ENCODE measurements at regions not wholly inside any gene's neighbourhood (a gene's known extent, or its start where the extent isn't known, plus 50 kb on each side); places are given as distances from the start of the nearest gene placed in this dataset.

- FAIRE-seq = no peak
These were observed 65.1 kb downstream of the SLC4A3 start for GRCh38 chr2:219692521-219692920.

GRCh38 chr2:219695145-219695709 is 67.8 kb downstream of the SLC4A3 start:
- no peak for FAIRE-seq

GRCh38 chr2:219697811-219698747 is 70.6 kb downstream of the SLC4A3 start:
- no peak for FAIRE-seq

- FAIRE-seq = no peak
These were observed 71.5 kb downstream of the SLC4A3 start for GRCh38 chr2:219698748-219699439.

GRCh38 chr2:219699440-219699821 is 72.0 kb downstream of the SLC4A3 start:
- no peak for FAIRE-seq

DNA sequence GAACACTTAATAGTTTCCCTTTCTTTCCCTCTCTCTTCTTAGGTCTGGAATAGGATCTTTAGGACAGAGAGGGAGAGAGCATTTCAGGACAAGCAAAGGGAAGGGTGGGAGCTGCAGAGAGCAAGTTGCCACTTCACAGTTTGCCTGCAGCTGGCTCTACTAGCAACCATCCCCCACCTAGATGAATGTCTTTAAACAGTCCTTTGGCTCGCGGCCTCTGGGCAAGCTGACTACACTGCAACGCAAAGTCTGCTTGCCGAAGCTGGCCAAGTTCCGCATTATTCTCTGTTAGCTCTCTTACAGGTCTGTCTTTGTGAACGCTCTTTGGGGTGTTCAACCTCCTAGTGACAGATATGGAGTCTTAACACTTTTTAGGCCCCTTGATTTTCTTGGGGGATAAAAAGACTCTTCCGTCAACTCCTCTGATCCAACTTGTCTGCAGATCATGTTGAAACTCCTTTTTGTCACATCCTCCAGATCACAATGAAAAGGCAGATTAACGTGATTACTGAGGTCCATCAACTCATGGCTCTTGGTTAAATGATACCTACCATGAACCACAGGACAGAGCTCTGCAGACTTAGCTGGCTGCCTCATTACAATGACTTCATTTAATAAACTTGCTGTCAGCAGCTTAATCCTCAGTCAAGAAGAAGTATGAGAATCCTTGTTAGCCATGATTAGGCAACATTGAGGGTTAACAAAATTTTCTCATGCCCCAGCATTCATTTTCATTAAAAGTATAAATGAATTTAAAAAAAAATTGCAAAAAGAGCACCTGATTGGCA is 74.6 kb downstream of the SLC4A3 start:
- no peak for FAIRE-seq

- FAIRE-seq = no peak
These were observed 75.5 kb downstream of the SLC4A3 start for GRCh38 chr2:219702796-219703545.

GRCh38 chr2:219704878-219705277 is 77.4 kb downstream of the SLC4A3 start:
- FAIRE-seq = no peak

- FAIRE-seq = no peak
These were observed 79.4 kb downstream of the SLC4A3 start for GRCh38 chr2:219706823-219707281.

GRCh38 chr2:219707496-219708285 is 80.3 kb downstream of the SLC4A3 start:
- FAIRE-seq = no peak

- no peak for FAIRE-seq
These were observed 81.9 kb downstream of the SLC4A3 start for GRCh38 chr2:219709331-219709761.

GRCh38 chr2:219713110-219713509 is 85.7 kb downstream of the SLC4A3 start:
- no peak for FAIRE-seq

DNA sequence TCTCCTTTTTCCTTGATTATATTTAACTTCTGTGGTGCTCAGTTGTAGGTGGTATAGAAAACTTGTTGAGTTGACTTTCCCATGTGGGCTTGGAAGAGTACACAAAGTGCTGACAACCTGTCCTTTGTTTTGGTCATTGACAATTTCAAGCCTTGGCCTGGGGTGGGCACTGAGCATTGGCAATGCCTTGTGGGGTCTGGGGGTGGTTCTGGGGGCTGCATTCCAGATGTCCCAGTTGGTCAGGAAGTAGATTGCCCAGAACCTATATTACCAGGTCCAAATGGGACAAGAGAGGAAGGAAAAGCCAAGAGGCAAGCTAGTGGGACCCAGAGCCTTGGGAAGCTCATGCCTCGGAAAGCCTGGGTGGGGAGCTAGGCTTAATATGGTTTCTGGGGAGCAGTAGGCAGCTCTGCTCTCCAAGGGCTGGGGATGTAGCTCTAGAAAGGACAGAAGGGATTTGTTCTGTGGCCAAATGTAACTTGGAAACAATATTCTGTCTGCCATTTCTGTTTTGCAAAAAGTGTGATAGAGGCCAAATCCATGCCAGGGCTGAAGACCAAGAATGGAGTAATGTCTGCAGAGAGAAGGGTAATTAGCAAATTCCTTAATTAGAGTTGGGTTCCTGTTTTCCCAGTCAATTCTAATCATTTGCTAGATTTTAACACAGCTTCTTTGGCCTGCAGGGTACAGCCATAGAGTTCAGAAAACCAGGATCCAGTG is 87.4 kb downstream of the SLC4A3 start:
- FAIRE-seq = no peak

- no peak for FAIRE-seq
These were observed 90.6 kb downstream of the SLC4A3 start for GRCh38 chr2:219718066-219718465.

DNA sequence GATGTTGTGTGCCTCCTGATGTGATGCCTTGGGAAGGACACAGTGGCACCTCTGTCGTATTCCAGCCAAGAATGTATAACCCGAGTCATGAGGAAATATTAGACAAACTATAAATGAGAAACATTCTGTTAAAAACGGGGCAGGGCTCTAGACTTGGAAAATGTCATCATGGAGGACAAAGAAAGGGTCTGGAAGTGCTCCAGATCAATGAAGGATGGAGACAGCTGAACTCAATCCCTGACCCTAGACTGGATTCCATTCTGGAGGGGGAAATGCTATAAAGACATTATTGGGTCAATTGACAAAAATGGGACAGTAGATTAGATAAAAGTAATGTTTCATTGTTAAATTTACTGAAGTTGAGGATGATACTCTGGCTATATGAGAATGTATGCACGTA is 92.1 kb downstream of the SLC4A3 start:
- no peak for FAIRE-seq

GRCh38 chr2:219720956-219721355 is 93.5 kb downstream of the SLC4A3 start:
- FAIRE-seq = no peak

DNA sequence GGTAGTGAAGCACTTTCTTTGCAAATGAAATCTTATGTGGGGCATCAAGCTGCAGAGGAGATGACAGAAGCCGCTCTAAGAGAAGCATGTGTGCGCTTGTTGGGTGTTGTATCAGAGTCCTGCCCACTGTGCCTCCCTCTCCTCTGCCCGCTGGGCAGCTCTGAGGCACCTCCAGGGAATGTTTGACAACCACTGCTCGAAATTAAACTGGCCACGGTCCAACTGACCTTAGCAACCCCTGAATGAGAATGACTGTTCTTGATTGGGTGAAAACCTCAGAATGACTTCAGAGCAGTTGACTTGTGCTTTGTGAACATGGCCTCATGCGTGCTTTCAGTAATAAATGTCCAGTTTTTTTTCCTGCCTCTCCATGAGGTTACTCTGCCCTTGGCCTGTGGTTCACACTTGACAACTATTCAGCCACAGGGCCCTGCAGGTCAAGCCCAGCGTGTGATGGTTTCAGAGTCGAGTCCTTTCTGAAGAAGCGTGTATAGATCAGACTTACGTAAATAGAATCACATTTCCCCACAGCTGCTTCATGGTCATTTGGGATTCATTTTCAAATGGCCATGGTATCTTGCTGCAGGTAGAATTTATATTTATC is 94.9 kb downstream of the SLC4A3 start:
- no peak for FAIRE-seq

- FAIRE-seq = no peak
These were observed 95.9 kb downstream of the SLC4A3 start for GRCh38 chr2:219723311-219723710.

GRCh38 chr2:219724628-219725027 is 97.2 kb downstream of the SLC4A3 start:
- FAIRE-seq = no peak

DNA sequence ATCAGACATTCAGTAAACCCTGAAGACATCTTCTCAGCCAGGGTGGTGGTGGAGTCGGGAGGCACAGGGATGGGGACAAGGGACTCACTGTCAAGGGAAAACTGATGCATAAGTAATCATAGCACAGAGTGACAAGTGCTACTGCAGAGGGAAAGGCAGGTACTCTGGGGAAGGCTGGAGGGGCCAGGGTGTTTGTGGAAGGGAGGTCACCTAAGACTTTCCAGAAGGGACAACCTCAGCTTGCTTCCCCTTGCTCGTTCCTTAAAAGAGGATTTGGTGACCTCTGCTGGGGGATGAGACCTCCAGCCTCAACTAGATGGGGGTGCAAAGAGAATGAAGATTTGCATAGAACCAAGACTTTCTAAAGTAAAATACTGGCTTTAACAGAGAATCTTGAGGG is 99.5 kb downstream of the SLC4A3 start:
- FAIRE-seq = no peak
